Right lung (tissue), 2 donors: ENCODE measurements at regions not wholly inside any gene's neighbourhood (a gene's known extent, or its start where the extent isn't known, plus 50 kb on each side); places are given as distances from the start of the nearest gene placed in this dataset.

ENCODE experiments used
- DNase-seq, 2 donors: peaks; one replicate each; pipeline ENCODE4 v3.0.0-alpha.2; 2013

GRCh38 chr16:86110726-86111125 lies 211.8 kb downstream of the IRF8 start:
- no peak for DNase-seq

- DNase-seq: no peak
Measured at GRCh38 chr16:86112178-86112577, 213.2 kb downstream of the IRF8 start.

DNA sequence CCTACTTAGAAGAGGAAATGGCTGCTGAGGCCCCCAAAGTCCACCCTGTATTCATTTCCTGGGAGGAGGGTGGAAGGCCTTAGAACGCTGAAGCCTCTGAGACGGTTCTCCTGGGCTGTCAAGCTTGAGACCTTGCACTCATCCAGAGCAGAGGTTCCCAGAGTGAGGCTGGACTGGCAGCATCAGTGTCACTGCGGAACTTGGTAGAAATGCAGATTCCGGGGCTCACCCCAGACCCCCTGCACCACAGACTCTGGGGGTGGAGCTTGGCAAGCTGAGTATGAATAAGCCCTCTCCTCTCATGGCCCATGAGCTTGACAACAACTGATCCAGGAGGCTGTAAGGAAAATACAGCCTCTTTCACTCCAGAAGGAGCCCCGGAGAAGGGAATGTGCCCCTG lies 218.3 kb downstream of the IRF8 start:
- DNase-seq: no peak

GRCh38 chr16:86117756-86118155 lies 218.8 kb downstream of the IRF8 start:
- DNase-seq: no peak

GRCh38 chr16:86118467-86119307 lies 219.7 kb downstream of the IRF8 start:
- no peak for DNase-seq

DNA sequence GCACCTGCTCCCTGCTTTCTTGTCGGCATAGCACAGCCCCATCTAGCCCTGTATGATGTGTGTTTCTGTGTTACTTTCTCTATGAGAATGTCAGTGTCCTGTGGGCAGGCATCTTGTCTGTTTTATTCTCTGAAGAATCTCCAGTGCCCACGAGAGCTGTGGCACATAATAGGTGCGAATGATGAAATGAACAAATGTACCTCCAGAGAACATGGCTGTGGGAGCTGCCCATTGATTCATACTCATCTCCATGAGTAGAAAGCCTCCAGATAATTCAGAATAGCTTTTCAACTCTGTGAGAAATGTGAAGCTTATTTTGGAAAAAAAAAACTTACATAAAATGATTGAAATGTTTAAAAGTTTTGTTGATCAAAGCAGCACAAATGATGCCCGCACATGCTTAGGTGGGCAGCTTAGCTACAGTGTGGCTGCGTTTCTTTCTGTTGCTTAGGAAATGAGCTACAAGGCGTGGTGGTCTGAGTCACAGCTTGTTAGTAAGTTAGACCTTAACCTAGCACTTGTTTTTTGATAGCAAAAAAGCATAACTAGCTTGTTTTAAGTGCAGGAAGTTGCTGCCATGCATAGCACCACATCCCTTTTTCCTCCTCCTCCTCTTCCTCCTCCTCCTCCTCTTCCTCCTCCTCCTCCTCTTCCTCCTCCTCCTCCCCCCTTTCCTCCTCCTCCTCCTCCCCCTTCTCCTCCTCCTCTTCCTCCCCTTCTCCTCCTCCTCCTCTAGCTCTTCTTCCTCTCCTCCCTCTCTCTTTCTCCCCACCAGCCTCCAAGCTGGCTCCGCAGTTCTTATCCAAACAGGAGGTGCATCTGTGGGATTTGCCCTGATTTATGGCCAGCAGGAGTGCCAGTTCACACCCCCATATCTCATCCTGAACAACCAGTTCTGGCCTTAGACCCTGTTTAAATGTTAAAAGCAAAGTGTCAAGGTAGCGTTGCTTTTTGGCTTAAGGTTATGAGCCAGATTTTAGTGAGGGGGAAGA lies 221.5 kb downstream of the IRF8 start:
- DNase-seq: no peak

- DNase-seq: no peak
Measured at GRCh38 chr16:86121374-86122010, 222.5 kb downstream of the IRF8 start.

GRCh38 chr16:86122681-86123342 lies 223.8 kb downstream of the IRF8 start:
- no peak for DNase-seq

- DNase-seq: no peak
Measured at GRCh38 chr16:86124321-86124720, 225.4 kb downstream of the IRF8 start.

- DNase-seq: no peak
Measured at GRCh38 chr16:86126891-86127290, 227.9 kb downstream of the IRF8 start.

DNA sequence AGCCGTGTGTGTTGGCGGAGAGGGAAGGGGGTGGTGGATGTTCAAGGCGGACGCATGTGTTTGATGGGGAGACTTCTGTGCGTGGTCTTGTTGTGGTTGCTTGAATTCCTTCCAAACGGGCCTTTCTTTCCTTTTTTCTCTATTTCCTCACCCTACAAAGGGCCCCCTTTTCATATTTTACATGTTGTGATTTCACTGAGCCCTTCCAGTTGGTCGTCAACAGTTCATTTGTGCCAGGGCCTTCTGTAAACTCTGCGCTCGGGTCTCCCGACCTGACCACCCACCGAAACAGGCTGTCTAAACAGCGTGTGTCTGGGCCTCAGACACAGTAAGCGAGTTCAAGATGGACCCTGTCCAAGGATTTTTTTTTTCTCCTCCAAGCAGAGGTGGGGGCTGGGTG lies 228.4 kb downstream of the IRF8 start:
- peak; percentile 75 to 83 for DNase-seq

DNA sequence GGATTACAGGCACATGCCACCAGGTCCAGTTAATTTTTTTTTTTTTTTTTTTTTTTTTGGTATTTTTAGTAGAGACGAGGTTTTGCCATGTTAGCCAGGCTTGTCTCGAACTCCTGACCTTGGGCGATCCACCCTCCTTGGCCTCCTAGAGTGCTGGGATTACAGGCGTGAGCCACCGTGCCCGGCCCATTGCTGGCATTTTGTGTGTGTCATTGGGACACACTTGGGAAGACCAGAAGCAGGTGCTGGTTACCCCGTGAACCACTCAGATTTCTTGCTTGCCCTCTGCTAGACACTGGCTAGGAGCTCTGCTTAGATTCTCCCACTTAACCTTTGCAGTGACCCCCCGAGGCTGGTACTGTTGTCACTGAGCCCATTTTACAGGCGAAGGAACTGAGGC lies 229.3 kb downstream of the IRF8 start:
- no peak for DNase-seq

DNA sequence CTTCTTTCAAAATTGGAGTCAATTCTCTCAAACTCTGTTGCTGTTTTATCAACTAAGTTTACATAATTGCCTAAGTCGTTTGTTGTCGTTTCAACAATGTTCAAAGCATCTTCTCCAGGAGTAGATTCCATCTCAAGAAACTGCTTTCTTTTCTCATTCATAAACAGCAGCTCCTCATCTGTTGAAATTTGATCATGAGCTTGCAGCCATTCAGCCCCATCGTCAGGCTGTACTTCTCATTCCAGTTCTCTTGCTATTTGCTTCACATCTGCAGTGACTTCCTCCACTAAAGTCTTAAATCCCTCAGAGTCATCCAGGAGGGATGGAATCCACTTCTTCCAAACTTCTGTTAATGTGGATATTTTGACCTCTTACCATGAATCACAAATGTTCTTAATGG lies 230.6 kb downstream of the IRF8 start:
- DNase-seq: no peak

DNA sequence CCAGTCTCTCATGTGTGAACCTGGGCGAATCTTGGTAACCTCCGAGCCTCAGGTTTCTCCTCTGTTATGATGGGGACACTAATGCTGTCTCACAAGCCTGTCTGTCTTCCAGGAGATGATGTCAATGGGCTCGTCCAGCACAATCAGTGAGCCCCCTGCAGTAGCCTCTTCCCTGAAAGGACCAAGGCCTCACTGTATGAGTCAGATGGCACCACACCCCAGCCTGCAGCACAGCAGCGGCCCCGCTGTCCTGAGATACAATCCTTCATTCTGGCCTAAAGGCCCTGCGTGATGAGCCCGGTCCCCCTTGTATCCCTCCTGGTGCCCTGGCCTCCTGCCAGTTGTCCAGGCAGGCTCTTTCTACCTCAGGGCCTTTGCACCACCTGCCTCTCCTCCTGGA lies 234.4 kb downstream of the IRF8 start:
- no peak for DNase-seq

- DNase-seq: no peak
Measured at GRCh38 chr16:86133847-86134375, 234.9 kb downstream of the IRF8 start.

GRCh38 chr16:86134802-86135461 lies 236.0 kb downstream of the IRF8 start:
- DNase-seq: no peak

DNA sequence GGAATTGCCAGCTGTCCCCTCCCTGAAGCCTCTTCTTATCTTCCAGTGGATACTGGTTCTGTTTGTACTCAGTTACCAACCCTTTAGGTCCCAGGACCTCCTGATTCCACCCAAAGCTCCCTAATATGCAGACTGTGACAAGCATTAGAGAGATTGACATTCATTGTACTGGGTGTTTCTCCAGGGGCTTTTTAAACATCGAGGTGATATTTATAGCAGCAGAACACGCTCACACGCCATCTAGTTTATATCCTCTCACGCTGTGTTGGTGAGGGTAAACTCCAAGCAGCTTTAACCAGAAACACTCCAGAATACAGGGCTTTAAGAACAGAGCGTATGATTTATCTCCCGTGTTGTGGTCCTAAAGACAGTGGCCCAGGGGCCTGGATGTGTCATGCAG lies 238.4 kb downstream of the IRF8 start:
- DNase-seq: no peak

- DNase-seq: no peak
Measured at GRCh38 chr16:86138121-86139085, 239.4 kb downstream of the IRF8 start.

GRCh38 chr16:86142801-86143236 lies 243.9 kb downstream of the IRF8 start:
- no peak for DNase-seq

GRCh38 chr16:86143666-86144065 lies 244.7 kb downstream of the IRF8 start:
- DNase-seq: no peak
